ENCODE measurements at regions not wholly inside any gene's neighbourhood (a gene's known extent, or its start where the extent isn't known, plus 50 kb on each side); places are given as distances from the start of the nearest gene placed in this dataset.
"Not testable (repeated sequence)": the region's sequence is repeated elsewhere in the genome, so short reads cannot be mapped to it uniquely, and the experiment has no call there.

- H3K4me1 ChIP-seq (ENCODE audit: insufficient read depth, low read length, poor library complexity, severe bottlenecking), result no peaks in the 10 kb centered on the region
- no peaks in the 10 kb centered on the region for H3K9me2 ChIP-seq (ENCODE audit: insufficient read depth, low read length)
- H2AFZ ChIP-seq (ENCODE audit: low read length), result no peak overlapping the region
- intact Hi-C loops (cut with micrococcal nuclease; ENCODE audit: unreplicated experiment), result no loop called here
- ChIA-PET CTCF (ENCODE audit: unreplicated experiment) (no interaction called here), POLR2A (interaction anchor here (0.5 kb wide), 1 partner anchor 18 kb away, joined by 3 read pairs; no protein-coding TSS in a partner anchor)
- no peaks in the 10 kb centered on the region for H4K20me1 ChIP-seq (ENCODE audit: insufficient read depth, low read length)
- no TSS peak for BruUV-seq (replicated peaks)
- no peaks in the 10 kb centered on the region for H3K9me3 ChIP-seq (ENCODE audit: low read length)
- TF ChIP-seq EZH2phosphoT487 (IDR thresholded peaks at IDR 0.05; ENCODE audit: borderline replicate concordance, low read depth, low read length), result no peak
- TF ChIP-seq CTCF (conservative IDR thresholded peaks at IDR 0.05; ENCODE audit: low read length), result no peak
- H3K36me3 ChIP-seq (ENCODE audit: insufficient read depth, low read length), result no peaks in the 10 kb centered on the region
- H3K27ac ChIP-seq (ENCODE audit: low read depth, low read length, poor library complexity, severe bottlenecking), result no peak overlapping the region
- DNase-seq (ENCODE audit: low spot score), result no peak
- no peak overlapping the region for H3K4me2 ChIP-seq (ENCODE audit: low read length)
- H3K4me3 ChIP-seq (ENCODE audit: low read depth, low read length, poor library complexity, severe bottlenecking), result no peak overlapping the region
- no peaks in the 10 kb centered on the region for H3K79me2 ChIP-seq (ENCODE audit: insufficient read depth, low read depth, low read length)
These were observed 835.1 kb upstream of the IGFBP7 start for GRCh38 chr4:57945298-57945697.

- no peaks in the 10 kb centered on the region for H3K36me3 ChIP-seq (ENCODE audit: insufficient read depth, low read length)
- no peaks in the 10 kb centered on the region for H3K9me3 ChIP-seq (ENCODE audit: low read length)
- no peak overlapping the region for H3K4me3 ChIP-seq (ENCODE audit: low read depth, low read length, poor library complexity, severe bottlenecking)
- no peak overlapping the region for H3K27ac ChIP-seq (ENCODE audit: low read depth, low read length, poor library complexity, severe bottlenecking)
- no TSS peak for BruUV-seq (replicated peaks)
- H3K4me2 ChIP-seq (ENCODE audit: low read length), result no peak overlapping the region
- TF ChIP-seq EZH2phosphoT487 (IDR thresholded peaks at IDR 0.05; ENCODE audit: borderline replicate concordance, low read depth, low read length) (no peak), CTCF (conservative IDR thresholded peaks at IDR 0.05; ENCODE audit: low read length) (no peak)
- H2AFZ ChIP-seq (ENCODE audit: low read length), result no peak overlapping the region
- no peak for DNase-seq (ENCODE audit: low spot score)
- no peaks in the 10 kb centered on the region for H3K79me2 ChIP-seq (ENCODE audit: insufficient read depth, low read depth, low read length)
- CTCF ChIA-PET (ENCODE audit: unreplicated experiment), result no interaction called here
- H3K9me2 ChIP-seq (ENCODE audit: insufficient read depth, low read length), result no peaks in the 10 kb centered on the region
- H3K4me1 ChIP-seq (ENCODE audit: insufficient read depth, low read length, poor library complexity, severe bottlenecking), result no peaks in the 10 kb centered on the region
- intact Hi-C loops (cut with micrococcal nuclease; ENCODE audit: unreplicated experiment), result no loop called here
- no peaks in the 10 kb centered on the region for H4K20me1 ChIP-seq (ENCODE audit: insufficient read depth, low read length)
- POLR2A ChIA-PET, result no interaction called here
These were observed 833.5 kb upstream of the IGFBP7 start for GRCh38 chr4:57943682-57944081.

- DNase-seq (ENCODE audit: low spot score); intact Hi-C loops (cut with micrococcal nuclease; ENCODE audit: unreplicated experiment); BruUV-seq (replicated peaks); H4K20me1 ChIP-seq (ENCODE audit: insufficient read depth, low read length); H3K9me3 ChIP-seq (ENCODE audit: low read length); H3K4me1 ChIP-seq (ENCODE audit: insufficient read depth, low read length, poor library complexity, severe bottlenecking); H3K27ac ChIP-seq (ENCODE audit: low read depth, low read length, poor library complexity, severe bottlenecking); H3K79me2 ChIP-seq (ENCODE audit: insufficient read depth, low read depth, low read length); CTCF ChIA-PET (ENCODE audit: unreplicated experiment); H3K4me2 ChIP-seq (ENCODE audit: low read length); H3K36me3 ChIP-seq (ENCODE audit: insufficient read depth, low read length); H3K9me2 ChIP-seq (ENCODE audit: insufficient read depth, low read length); H2AFZ ChIP-seq (ENCODE audit: low read length); H3K4me3 ChIP-seq (ENCODE audit: low read depth, low read length, poor library complexity, severe bottlenecking): not testable (repeated sequence)
- POLR2A ChIA-PET, result interaction anchor here (0.6 to 0.7 kb wide), 2 partner anchors 91 to 278 kb away, joined by 3 read pairs; no protein-coding TSS in a partner anchor
These were observed 827.1 kb upstream of the IGFBP7 start for GRCh38 chr4:57937326-57937725.
